ENCODE measurements at regions not wholly inside any gene's neighbourhood (a gene's known extent, or its start where the extent isn't known, plus 50 kb on each side); places are given as distances from the start of the nearest gene placed in this dataset.

- peak in 1 of 8 experiments; percentile 21 for ATAC-seq (replicated peaks in 6 of 8)
- no peak overlapping the region for H3K4me3 ChIP-seq
- no peak overlapping the region for H3K27ac ChIP-seq
- in situ Hi-C loops (cut with MboI; ENCODE audit: low pct_unique_long_range_greater_than_20kb in 2 of 9, low sequenced_read_pairs in 9 of 9, unreplicated experiment in 9 of 9), result no loop called here
- 33 to 94% (median 83%) methylated on average over 5 to 10 of the region's 10 CpGs; no CpG with 5 or more reads in 1 of the 10 experiments for WGBS, 10 experiments
- peaks cover 0 to 11% of the 10 kb centered on the region in 2 donors for H3K4me1 ChIP-seq (replicated peaks in 1 of 2)
These were observed 1044.3 kb downstream of the FLRT2 start for GRCh38 chr14:86574051-86574777.

- no peak overlapping the region for H3K27ac ChIP-seq
- ATAC-seq (replicated peaks in 6 of 8), result no peak
- in situ Hi-C loops (cut with MboI; ENCODE audit: low pct_unique_long_range_greater_than_20kb in 2 of 9, low sequenced_read_pairs in 9 of 9, unreplicated experiment in 9 of 9), result no loop called here
- H3K4me1 ChIP-seq (replicated peaks in 1 of 2), result peaks cover 0 to 11% of the 10 kb centered on the region in 2 donors
- no peak overlapping the region for H3K4me3 ChIP-seq
These were observed 1040.4 kb downstream of the FLRT2 start for GRCh38 chr14:86570371-86570770.

GRCh38 chr14:86543521-86543920, 1013.6 kb downstream of the FLRT2 start:
- no peaks in the 10 kb centered on the region for H3K4me1 ChIP-seq (replicated peaks in 1 of 2)
- H3K27ac ChIP-seq, result no peak overlapping the region
- H3K4me3 ChIP-seq, result no peak overlapping the region
- in situ Hi-C loops (cut with MboI; ENCODE audit: low pct_unique_long_range_greater_than_20kb in 2 of 9, low sequenced_read_pairs in 9 of 9, unreplicated experiment in 9 of 9), result no loop called here
- no peak for ATAC-seq (replicated peaks in 6 of 8)

GRCh38 chr14:86541972-86542371, 1012.0 kb downstream of the FLRT2 start:
- H3K27ac ChIP-seq, result no peak overlapping the region
- ATAC-seq (replicated peaks in 6 of 8), result peak in 3 of 8 experiments; percentile 39 to 92 (median 92)
- H3K4me3 ChIP-seq, result no peak overlapping the region
- in situ Hi-C loops (cut with MboI; ENCODE audit: low pct_unique_long_range_greater_than_20kb in 2 of 9, low sequenced_read_pairs in 9 of 9, unreplicated experiment in 9 of 9), result no loop called here
- H3K4me1 ChIP-seq (replicated peaks in 1 of 2), result no peaks in the 10 kb centered on the region
- 0 to 100% (median 70%) methylated on average over 1 to 4 of the region's 4 CpGs; no CpG with 5 or more reads in 4 of the 10 experiments for WGBS, 10 experiments

- in situ Hi-C loops (cut with MboI; ENCODE audit: low pct_unique_long_range_greater_than_20kb in 2 of 9, low sequenced_read_pairs in 9 of 9, unreplicated experiment in 9 of 9), result no loop called here
- no peak overlapping the region for H3K27ac ChIP-seq
- 2 to 96% (median 83%) methylated on average over 1 to 6 of the region's 6 CpGs; no CpG with 5 or more reads in 1 of the 10 experiments for WGBS, 10 experiments
- H3K4me1 ChIP-seq (replicated peaks in 1 of 2), result no peaks in the 10 kb centered on the region
- no peak overlapping the region for H3K4me3 ChIP-seq
- peak in 1 of 8 experiments; percentile 13 for ATAC-seq (replicated peaks in 6 of 8)
These were observed 1010.8 kb downstream of the FLRT2 start for GRCh38 chr14:86540636-86541247.

- in situ Hi-C loops (cut with MboI; ENCODE audit: low pct_unique_long_range_greater_than_20kb in 2 of 9, low sequenced_read_pairs in 9 of 9, unreplicated experiment in 9 of 9), result no loop called here
- ATAC-seq (replicated peaks in 6 of 8), result no peak
- no peak overlapping the region for H3K27ac ChIP-seq
- H3K4me3 ChIP-seq, result no peak overlapping the region
- H3K4me1 ChIP-seq (replicated peaks in 1 of 2), result no peaks in the 10 kb centered on the region
- WGBS, 10 experiments, result 29 to 100% (median 80%) methylated on average over 1 to 2 of the region's 2 CpGs; no CpG with 5 or more reads in 3 of the 10 experiments
These were observed 1009.6 kb downstream of the FLRT2 start for GRCh38 chr14:86539361-86540070.

GRCh38 chr14:86533834-86534233, 1003.9 kb downstream of the FLRT2 start:
- in situ Hi-C loops (cut with MboI; ENCODE audit: low pct_unique_long_range_greater_than_20kb in 2 of 9, low sequenced_read_pairs in 9 of 9, unreplicated experiment in 9 of 9), result no loop called here
- 14 to 100% (median 85%) methylated on average over 1 to 4 of the region's 4 CpGs for WGBS, 10 experiments
- no peaks in the 10 kb centered on the region for H3K4me1 ChIP-seq (replicated peaks in 1 of 2)
- no peak overlapping the region for H3K4me3 ChIP-seq
- H3K27ac ChIP-seq, result no peak overlapping the region
- no peak for ATAC-seq (replicated peaks in 6 of 8)

- H3K4me3 ChIP-seq, result no peak overlapping the region
- ATAC-seq (replicated peaks in 6 of 8), result peak in 1 of 8 experiments; percentile 34
- in situ Hi-C loops (cut with MboI; ENCODE audit: low pct_unique_long_range_greater_than_20kb in 2 of 9, low sequenced_read_pairs in 9 of 9, unreplicated experiment in 9 of 9), result no loop called here
- H3K4me1 ChIP-seq (replicated peaks in 1 of 2), result no peaks in the 10 kb centered on the region
- H3K27ac ChIP-seq, result no peak overlapping the region
These were observed 1002.3 kb downstream of the FLRT2 start for GRCh38 chr14:86532219-86532618.

GRCh38 chr14:86530457-86530856, 1000.5 kb downstream of the FLRT2 start:
- H3K27ac ChIP-seq, result no peak overlapping the region
- in situ Hi-C loops (cut with MboI; ENCODE audit: low pct_unique_long_range_greater_than_20kb in 2 of 9, low sequenced_read_pairs in 9 of 9, unreplicated experiment in 9 of 9), result no loop called here
- no peak for ATAC-seq (replicated peaks in 6 of 8)
- WGBS, 10 experiments, result 10 to 100% (median 86%) methylated on average over 1 to 4 of the region's 4 CpGs; no CpG with 5 or more reads in 2 of the 10 experiments
- H3K4me1 ChIP-seq (replicated peaks in 1 of 2), result no peaks in the 10 kb centered on the region
- H3K4me3 ChIP-seq, result no peak overlapping the region

GRCh38 chr14:86527312-86527711, 997.4 kb downstream of the FLRT2 start:
- no peak for ATAC-seq (replicated peaks in 6 of 8)
- no peak overlapping the region for H3K27ac ChIP-seq
- H3K4me3 ChIP-seq, result no peak overlapping the region
- in situ Hi-C loops (cut with MboI; ENCODE audit: low pct_unique_long_range_greater_than_20kb in 2 of 9, low sequenced_read_pairs in 9 of 9, unreplicated experiment in 9 of 9), result no loop called here
- H3K4me1 ChIP-seq (replicated peaks in 1 of 2), result no peaks in the 10 kb centered on the region

- in situ Hi-C loops (cut with MboI; ENCODE audit: low pct_unique_long_range_greater_than_20kb in 2 of 9, low sequenced_read_pairs in 9 of 9, unreplicated experiment in 9 of 9), result no loop called here
- WGBS, 10 experiments, result 9 to 83% (median 39%) methylated on average over 1 to 3 of the region's 3 CpGs
- Histone ChIP-seq H3K4me3 (no peak overlapping the region), H3K4me1 (replicated peaks in 1 of 2) (no peaks in the 10 kb centered on the region), H3K27ac (no peak overlapping the region)
- peak in 2 of 8 experiments; percentile 53 to 58 for ATAC-seq (replicated peaks in 6 of 8)
These were observed 995.7 kb downstream of the FLRT2 start for GRCh38 chr14:86525673-86526072.

- in situ Hi-C loops (cut with MboI; ENCODE audit: low pct_unique_long_range_greater_than_20kb in 2 of 9, low sequenced_read_pairs in 9 of 9, unreplicated experiment in 9 of 9), result no loop called here
- no peak overlapping the region for H3K4me3 ChIP-seq
- H3K4me1 ChIP-seq (replicated peaks in 1 of 2), result no peaks in the 10 kb centered on the region
- no peak for ATAC-seq (replicated peaks in 6 of 8)
- WGBS, 10 experiments, result 0 to 93% (median 69%) methylated on average over 1 of the region's 1 CpG; no CpG with 5 or more reads in 4 of the 10 experiments
- H3K27ac ChIP-seq, result no peak overlapping the region
These were observed 991.9 kb downstream of the FLRT2 start for GRCh38 chr14:86521843-86522242.

GRCh38 chr14:86521031-86521730, 991.2 kb downstream of the FLRT2 start:
- no peak for ATAC-seq (replicated peaks in 6 of 8)
- Histone ChIP-seq H3K4me1 (replicated peaks in 1 of 2) (no peaks in the 10 kb centered on the region), H3K27ac (no peak overlapping the region), H3K4me3 (no peak overlapping the region)
- 9 to 100% (median 83%) methylated on average over 1 to 6 of the region's 6 CpGs for WGBS, 10 experiments
- in situ Hi-C loops (cut with MboI; ENCODE audit: low pct_unique_long_range_greater_than_20kb in 2 of 9, low sequenced_read_pairs in 9 of 9, unreplicated experiment in 9 of 9), result no loop called here
